ENCODE measurements at regions not wholly inside any gene's neighbourhood (a gene's known extent, or its start where the extent isn't known, plus 50 kb on each side); places are given as distances from the start of the nearest gene placed in this dataset.
"Not testable (repeated sequence)": the region's sequence is repeated elsewhere in the genome, so short reads cannot be mapped to it uniquely, and the experiment has no call there.

GRCh38 chr2:187646556-187646955, 92.3 kb upstream of the TFPI start:
- H3K27ac ChIP-seq = no peak overlapping the region
- TF ChIP-seq CTCF (conservative IDR thresholded peaks at IDR 0.05) = no peak
- TF ChIP-seq ZFX (IDR thresholded peaks at IDR 0.05) = no peak

DNA sequence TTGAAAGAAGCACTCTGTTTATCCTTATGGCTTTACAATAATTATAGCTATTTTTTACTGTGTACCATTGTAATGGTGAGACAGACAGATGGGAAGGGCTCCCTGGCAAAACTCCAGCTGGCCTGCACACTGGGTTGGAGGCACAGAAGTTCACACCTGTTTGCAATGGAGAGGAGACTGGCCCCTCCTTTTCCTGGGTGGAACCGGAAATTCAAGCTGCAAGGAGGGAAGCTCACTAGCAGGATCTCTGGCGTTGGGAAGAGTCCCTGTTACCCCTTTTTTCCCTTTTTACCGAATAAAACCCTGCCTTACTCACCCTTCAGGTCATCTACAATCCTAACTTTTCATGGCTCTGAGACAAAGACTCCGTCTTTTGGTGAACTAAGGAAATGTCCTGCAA, 100.3 kb upstream of the TFPI start:
- TF ChIP-seq ZFX (IDR thresholded peaks at IDR 0.05) (no peak), CTCF (conservative IDR thresholded peaks at IDR 0.05) (no peak)
- no peak overlapping the region for H3K27ac ChIP-seq

DNA sequence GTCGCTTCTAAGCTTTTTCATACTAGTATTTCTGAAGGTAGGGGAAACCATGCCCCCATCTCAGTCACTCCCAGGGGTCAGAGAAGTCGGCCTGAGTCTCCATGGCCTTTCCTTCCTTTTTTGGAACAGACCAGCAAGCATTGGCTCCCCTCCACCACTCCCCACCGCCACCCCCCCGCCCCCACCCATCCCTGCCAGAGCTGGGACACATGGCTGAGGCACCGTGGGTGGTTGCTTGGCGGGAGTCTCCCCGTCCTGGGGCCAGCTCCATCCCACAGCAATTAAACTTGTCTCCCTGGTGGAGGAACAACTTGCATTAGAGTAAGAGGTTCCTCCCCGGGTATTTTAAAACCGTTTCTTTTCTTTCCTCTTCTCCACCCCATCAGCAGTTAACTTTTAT, 100.8 kb upstream of the TFPI start:
- no peak overlapping the region for H3K27ac ChIP-seq
- TF ChIP-seq CTCF (conservative IDR thresholded peaks at IDR 0.05) = no peak
- no peak for TF ChIP-seq ZFX (IDR thresholded peaks at IDR 0.05)

DNA sequence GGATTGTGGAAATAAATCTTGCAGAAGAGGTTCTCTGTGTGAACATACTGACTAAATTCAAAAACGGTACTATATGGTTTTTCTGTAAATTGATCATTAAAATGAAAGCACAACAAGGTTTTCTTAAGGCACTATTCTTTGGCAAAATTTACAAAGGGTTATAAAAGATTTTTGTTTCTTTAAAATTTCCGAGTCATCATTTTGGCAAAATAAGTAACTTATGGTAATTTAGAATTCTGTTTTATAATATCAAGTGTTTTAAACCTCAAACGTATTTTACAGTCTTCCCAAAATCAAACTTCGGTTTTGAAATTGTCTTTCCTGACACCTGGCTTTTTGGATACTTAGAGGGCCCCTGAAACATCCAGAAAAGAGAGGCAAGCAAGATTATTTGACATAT, 101.9 kb upstream of the TFPI start:
- H3K27ac ChIP-seq = no peak overlapping the region
- TF ChIP-seq ZFX (IDR thresholded peaks at IDR 0.05) (no peak), CTCF (conservative IDR thresholded peaks at IDR 0.05) (no peak)

- TF ChIP-seq ZFX (IDR thresholded peaks at IDR 0.05) (no peak), CTCF (conservative IDR thresholded peaks at IDR 0.05) (peak; percentile 21)
- no peak overlapping the region for H3K27ac ChIP-seq
Measured at GRCh38 chr2:187658952-187659525, 104.8 kb upstream of the TFPI start.

DNA sequence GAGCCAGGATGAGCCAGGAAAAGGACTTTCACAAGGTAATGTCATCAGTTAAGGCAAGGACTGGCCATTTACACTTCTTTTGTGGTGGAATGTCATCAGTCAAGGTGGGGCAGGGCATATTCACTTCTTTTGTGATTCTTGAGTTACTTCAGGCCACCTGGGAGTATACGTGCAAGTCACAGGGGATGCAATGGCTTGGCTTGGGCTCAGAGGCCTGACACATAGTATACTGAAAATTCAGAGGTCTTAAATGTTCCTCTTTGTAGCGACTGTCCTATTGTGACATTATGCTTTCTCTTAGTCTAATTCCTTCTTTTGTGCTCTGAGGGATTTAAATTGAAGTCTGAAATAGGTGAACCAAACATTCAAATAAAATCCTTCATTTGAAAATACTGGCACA, 121.8 kb upstream of the TFPI start:
- not testable (repeated sequence) for H3K27ac ChIP-seq

- TF ChIP-seq ZFX (IDR thresholded peaks at IDR 0.05) = no peak
- TF ChIP-seq CTCF (conservative IDR thresholded peaks at IDR 0.05) = no peak
- H3K27ac ChIP-seq = no peak overlapping the region
Measured at GRCh38 chr2:187679454-187679853, 125.2 kb upstream of the TFPI start.

DNA sequence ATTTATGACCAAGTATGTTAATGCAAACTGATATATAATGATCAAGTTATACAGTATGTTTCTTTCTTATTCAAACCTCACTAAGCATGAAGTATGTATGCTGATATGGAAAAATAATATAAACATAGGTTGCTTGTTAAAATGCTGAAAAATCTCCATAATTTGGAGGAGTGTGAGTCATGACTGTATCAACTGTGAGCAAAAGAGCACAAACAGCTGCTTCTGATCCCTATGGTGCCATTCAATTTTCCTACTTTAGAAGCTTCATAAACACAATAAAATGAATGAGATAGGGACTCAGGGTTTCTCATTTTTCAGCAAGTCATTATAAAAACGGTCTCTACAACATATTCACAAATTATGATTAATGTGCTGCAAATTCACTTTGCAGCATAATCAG, 129.9 kb upstream of the TFPI start:
- no peak for TF ChIP-seq ZFX (IDR thresholded peaks at IDR 0.05)
- no peak for TF ChIP-seq CTCF (conservative IDR thresholded peaks at IDR 0.05)
- H3K27ac ChIP-seq = no peak overlapping the region
